OCI-LY1 (cell line): ENCODE measurements at regions not wholly inside any gene's neighbourhood (a gene's known extent, or its start where the extent isn't known, plus 50 kb on each side); places are given as distances from the start of the nearest gene placed in this dataset.

Experiments used
- H2AFZ ChIP-seq: fragments of 200-600 bp; sonication (generic), shearing (Covaris generic); 2 replicates; pipeline ENCODE4 v1.6.0; 2014; ENCODE audit warnings: antibody characterized with exemption, mild to moderate bottlenecking, low read length
- H3F3A ChIP-seq: fragments of 200-600 bp; sonication (generic), shearing (Covaris generic); 2 replicates; pipeline ENCODE4 v1.6.0; 2014; ENCODE audit warnings: mild to moderate bottlenecking, antibody characterized with exemption, low read length, moderate library complexity; ENCODE audit not compliant: insufficient read depth
- H3K27ac ChIP-seq: fragments of 200-600 bp; sonication (generic); 2 replicates; pipeline ENCODE4 v1.5.1; 2014; ENCODE audit warnings: low read length, mixed run types, mild to moderate bottlenecking, low read depth; ENCODE audit not compliant: poor library complexity, severe bottlenecking
- H3K27me3 ChIP-seq: fragments of 200-600 bp; sonication (generic); 2 replicates; pipeline ENCODE4 v1.6.0; 2014; ENCODE audit warnings: antibody characterized with exemption, mild to moderate bottlenecking, low read length, moderate library complexity; ENCODE audit not compliant: insufficient read depth
- H3K36me3 ChIP-seq: fragments of 200-600 bp; sonication (generic); 2 replicates; pipeline ENCODE4 v1.6.1; 2014; ENCODE audit warnings: mild to moderate bottlenecking, antibody characterized with exemption, low read length, moderate library complexity, mixed read lengths; ENCODE audit not compliant: insufficient read depth
- H3K4me1 ChIP-seq: fragments of 200-600 bp; sonication (generic); 2 replicates; pipeline ENCODE4 v1.5.1; 2014; ENCODE audit warnings: mild to moderate bottlenecking, low read length, moderate library complexity; ENCODE audit not compliant: insufficient read depth, severe bottlenecking
- H3K4me2 ChIP-seq: fragments of 200-600 bp; sonication (generic), shearing (Covaris generic); 2 replicates; pipeline ENCODE4 v1.6.1; 2014; ENCODE audit warnings: low read length
- H3K4me3 ChIP-seq: fragments of 200-600 bp; sonication (generic); 2 replicates; pipeline ENCODE4 v1.5.1; 2014; ENCODE audit warnings: low read length, low read depth, mild to moderate bottlenecking, mixed read lengths; ENCODE audit not compliant: poor library complexity, severe bottlenecking
- H3K79me2 ChIP-seq: fragments of 200-600 bp; shearing (Covaris generic); 2 replicates; pipeline ENCODE4 v1.6.1; 2016; ENCODE audit warnings: mixed run types, low read length, mixed read lengths; ENCODE audit not compliant: insufficient read depth
- H3K9ac ChIP-seq: fragments of 200-600 bp; sonication (generic), shearing (Covaris generic); 2 replicates; pipeline ENCODE4 v1.6.1; 2014; ENCODE audit warnings: mild to moderate bottlenecking, low read length, mixed read lengths
- H3K9me2 ChIP-seq: fragments of 200-600 bp; sonication (generic), shearing (Covaris generic); 2 replicates; pipeline ENCODE4 v1.6.1; 2014; ENCODE audit warnings: low read depth, mild to moderate bottlenecking, low read length, mixed read lengths
- H3K9me3 ChIP-seq: fragments of 200-600 bp; shearing (Covaris generic); 2 replicates; pipeline ENCODE4 v1.6.1; 2014; ENCODE audit warnings: low read length, mixed read lengths
- H4K20me1 ChIP-seq: fragments of 200-600 bp; sonication (generic), shearing (Covaris generic); 2 replicates; pipeline ENCODE4 v1.6.0; 2016; ENCODE audit warnings: mild to moderate bottlenecking, low read length; ENCODE audit not compliant: insufficient read depth
- EZH2 ChIP-seq: fragments of 200-600 bp; sonication (generic), shearing (Covaris generic); IDR thresholded peaks from 2 replicates; pipeline ENCODE4 v1.8.0; 2017; ENCODE audit warnings: borderline replicate concordance, mixed run types, mild to moderate bottlenecking, antibody characterized with exemption, low read length, moderate library complexity, mixed read lengths
- TF ChIP-seq, protein P1 (sequence below): fragments of 200-600 bp; sonication (generic), shearing (Covaris generic); IDR thresholded peaks from 2 replicates; pipeline ENCODE4 v1.5.1; 2017; ENCODE audit warnings: mild to moderate bottlenecking, antibody characterized with exemption, low read length, moderate library complexity, mixed read lengths

DNA sequence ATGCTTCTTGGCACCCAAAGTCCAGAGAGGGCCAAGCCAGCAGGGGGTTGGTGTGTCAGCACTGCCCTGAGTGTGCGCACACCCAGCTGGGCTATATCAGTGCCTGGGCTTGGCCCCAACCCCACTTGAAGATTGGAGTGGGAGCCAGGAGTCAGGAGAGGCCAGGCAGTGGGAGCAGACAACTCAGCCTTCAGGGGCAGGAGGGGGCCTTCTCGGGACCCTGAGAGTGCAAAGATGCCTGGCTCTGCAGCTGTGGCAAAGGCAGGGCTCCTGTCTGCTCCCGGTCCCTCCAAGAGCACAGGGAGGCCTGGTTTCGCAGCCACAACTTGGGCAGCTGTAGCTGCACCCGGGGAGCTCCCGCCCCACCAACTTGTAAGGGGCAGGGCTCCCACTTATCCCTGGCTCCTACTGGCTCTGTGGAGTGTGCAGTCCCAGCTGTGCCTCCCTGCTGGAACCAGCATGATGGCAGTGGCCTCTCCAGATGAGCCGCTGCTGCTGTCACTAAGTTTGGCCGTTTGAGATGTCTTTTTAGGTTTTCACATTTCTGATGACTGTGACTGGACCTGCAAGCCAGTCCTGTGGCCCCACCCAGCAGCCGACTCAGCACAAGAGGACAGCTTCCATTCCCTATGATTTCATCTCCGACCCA is 148.8 kb upstream of the HS6ST1 start:
- Histone ChIP-seq H3K9me2 (no peaks in the 10 kb centered on the region), H3K9me3 (peaks cover 20% of the 10 kb centered on the region)

GRCh38 chr2:128468186-128468920 is 149.7 kb upstream of the HS6ST1 start:
- no peaks in the 10 kb centered on the region for H4K20me1 ChIP-seq
- H3K4me3 ChIP-seq: no peak overlapping the region
- H3K79me2 ChIP-seq: no peaks in the 10 kb centered on the region
- H3K4me1 ChIP-seq: no peaks in the 10 kb centered on the region
- H3K36me3 ChIP-seq: no peaks in the 10 kb centered on the region
- H3K9me3 ChIP-seq: peaks cover 20% of the 10 kb centered on the region
- H3K9ac ChIP-seq: no peak overlapping the region
- no peak overlapping the region for H3K27ac ChIP-seq
- H2AFZ ChIP-seq: no peak overlapping the region
- H3K4me2 ChIP-seq: no peak overlapping the region
- no peaks in the 10 kb centered on the region for H3K27me3 ChIP-seq
- no peaks in the 10 kb centered on the region for H3K9me2 ChIP-seq
- no peaks in the 10 kb centered on the region for H3F3A ChIP-seq
- TF ChIP-seq, protein P1, sequence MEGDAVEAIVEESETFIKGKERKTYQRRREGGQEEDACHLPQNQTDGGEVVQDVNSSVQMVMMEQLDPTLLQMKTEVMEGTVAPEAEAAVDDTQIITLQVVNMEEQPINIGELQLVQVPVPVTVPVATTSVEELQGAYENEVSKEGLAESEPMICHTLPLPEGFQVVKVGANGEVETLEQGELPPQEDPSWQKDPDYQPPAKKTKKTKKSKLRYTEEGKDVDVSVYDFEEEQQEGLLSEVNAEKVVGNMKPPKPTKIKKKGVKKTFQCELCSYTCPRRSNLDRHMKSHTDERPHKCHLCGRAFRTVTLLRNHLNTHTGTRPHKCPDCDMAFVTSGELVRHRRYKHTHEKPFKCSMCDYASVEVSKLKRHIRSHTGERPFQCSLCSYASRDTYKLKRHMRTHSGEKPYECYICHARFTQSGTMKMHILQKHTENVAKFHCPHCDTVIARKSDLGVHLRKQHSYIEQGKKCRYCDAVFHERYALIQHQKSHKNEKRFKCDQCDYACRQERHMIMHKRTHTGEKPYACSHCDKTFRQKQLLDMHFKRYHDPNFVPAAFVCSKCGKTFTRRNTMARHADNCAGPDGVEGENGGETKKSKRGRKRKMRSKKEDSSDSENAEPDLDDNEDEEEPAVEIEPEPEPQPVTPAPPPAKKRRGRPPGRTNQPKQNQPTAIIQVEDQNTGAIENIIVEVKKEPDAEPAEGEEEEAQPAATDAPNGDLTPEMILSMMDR: no peak
- no peak for TF ChIP-seq EZH2

More for the DNA sequence above, 148.8 kb upstream of the HS6ST1 start:
- no peak overlapping the region for H3K9ac ChIP-seq
- no peak overlapping the region for H3K4me3 ChIP-seq
- H4K20me1 ChIP-seq: no peaks in the 10 kb centered on the region
- no peak for TF ChIP-seq EZH2
- TF ChIP-seq, protein P1: no peak
- H2AFZ ChIP-seq: no peak overlapping the region
- no peaks in the 10 kb centered on the region for H3K27me3 ChIP-seq
- no peaks in the 10 kb centered on the region for H3K36me3 ChIP-seq
- no peaks in the 10 kb centered on the region for H3F3A ChIP-seq
- H3K27ac ChIP-seq: no peak overlapping the region
- no peaks in the 10 kb centered on the region for H3K4me1 ChIP-seq
- no peaks in the 10 kb centered on the region for H3K79me2 ChIP-seq
- no peak overlapping the region for H3K4me2 ChIP-seq

DNA sequence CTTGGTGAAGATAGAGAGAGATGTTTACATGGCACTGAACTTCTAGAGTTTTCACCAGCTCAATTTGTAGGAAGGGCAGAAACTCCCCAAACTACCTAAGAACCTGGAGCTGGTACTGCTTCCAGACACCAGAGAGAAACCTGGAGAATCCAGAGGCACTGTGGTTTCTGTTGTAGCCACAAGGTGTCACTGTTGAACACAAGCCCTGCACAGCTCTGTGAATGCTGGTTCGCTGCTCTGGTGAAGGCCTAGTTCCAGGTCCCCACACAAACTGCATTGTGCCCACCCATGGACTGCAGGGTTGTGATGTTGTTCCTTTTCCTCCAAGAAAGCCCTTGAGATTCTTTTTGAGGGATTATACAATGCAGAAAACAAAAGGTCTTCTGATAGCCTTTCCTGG is 150.5 kb upstream of the HS6ST1 start:
- H3K9me3 ChIP-seq: peaks cover 20% of the 10 kb centered on the region

More for the DNA sequence above, 150.5 kb upstream of the HS6ST1 start:
- Histone ChIP-seq H3K36me3 (no peaks in the 10 kb centered on the region), H3K27me3 (no peaks in the 10 kb centered on the region), H3K79me2 (no peaks in the 10 kb centered on the region), H3K4me2 (no peak overlapping the region), H4K20me1 (no peaks in the 10 kb centered on the region), H3K4me3 (no peak overlapping the region), H3K9me2 (no peaks in the 10 kb centered on the region), H2AFZ (no peak overlapping the region), H3F3A (no peaks in the 10 kb centered on the region), H3K4me1 (no peaks in the 10 kb centered on the region), H3K9ac (no peak overlapping the region), H3K27ac (no peak overlapping the region)
- TF ChIP-seq, protein P1: peak; percentile 35
- TF ChIP-seq EZH2: no peak
